ENCODE measurements at regions not wholly inside any gene's neighbourhood (a gene's known extent, or its start where the extent isn't known, plus 50 kb on each side); places are given as distances from the start of the nearest gene placed in this dataset.

- TF ChIP-seq POLR2A (IDR thresholded peaks at IDR 0.05; ENCODE audit: low read depth, low read length) (no peak), POLR2AphosphoS5 (IDR thresholded peaks at IDR 0.05; ENCODE audit: low read depth, low read length) (no peak), SPI1 (IDR thresholded peaks at IDR 0.05; ENCODE audit: low read depth, low read length) (no peak), TAF1 (IDR thresholded peaks at IDR 0.05; ENCODE audit: low read depth, low read length) (no peak), PAX5 (IDR thresholded peaks at IDR 0.05; ENCODE audit: insufficient read depth, low read length, severe bottlenecking) (no peak), POU2F2 (IDR thresholded peaks at IDR 0.05; ENCODE audit: low read depth, low read length) (no peak)
These were observed 73.1 kb downstream of the ZIC5 start for GRCh38 chr13:99898421-99898820.
